ENCODE measurements at regions not wholly inside any gene's neighbourhood (a gene's known extent, or its start where the extent isn't known, plus 50 kb on each side); places are given as distances from the start of the nearest gene placed in this dataset.

DNA sequence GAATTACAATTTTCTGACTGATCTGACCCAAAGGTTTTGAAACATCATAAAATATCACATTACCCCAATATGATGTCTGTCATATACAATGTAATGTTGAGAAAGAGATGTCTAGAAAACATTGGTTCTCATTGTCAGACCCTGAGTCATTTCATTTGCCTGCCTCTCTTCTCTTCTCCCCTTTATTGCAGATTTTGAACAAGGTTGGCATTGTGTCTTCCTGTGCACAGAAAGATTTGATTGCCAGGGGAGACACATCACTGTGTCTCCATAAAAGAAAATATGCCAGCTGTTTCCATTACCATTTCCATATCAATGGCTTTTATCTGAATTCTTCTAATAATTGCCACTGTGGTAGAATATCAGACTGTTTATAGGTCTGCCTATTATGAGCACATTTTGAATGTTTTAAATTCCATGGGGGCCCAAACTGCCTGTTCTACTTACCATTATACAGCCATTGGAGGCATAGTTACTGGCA is 65.6 kb downstream of the IFI44 start:
- TF ChIP-seq, protein P1, sequence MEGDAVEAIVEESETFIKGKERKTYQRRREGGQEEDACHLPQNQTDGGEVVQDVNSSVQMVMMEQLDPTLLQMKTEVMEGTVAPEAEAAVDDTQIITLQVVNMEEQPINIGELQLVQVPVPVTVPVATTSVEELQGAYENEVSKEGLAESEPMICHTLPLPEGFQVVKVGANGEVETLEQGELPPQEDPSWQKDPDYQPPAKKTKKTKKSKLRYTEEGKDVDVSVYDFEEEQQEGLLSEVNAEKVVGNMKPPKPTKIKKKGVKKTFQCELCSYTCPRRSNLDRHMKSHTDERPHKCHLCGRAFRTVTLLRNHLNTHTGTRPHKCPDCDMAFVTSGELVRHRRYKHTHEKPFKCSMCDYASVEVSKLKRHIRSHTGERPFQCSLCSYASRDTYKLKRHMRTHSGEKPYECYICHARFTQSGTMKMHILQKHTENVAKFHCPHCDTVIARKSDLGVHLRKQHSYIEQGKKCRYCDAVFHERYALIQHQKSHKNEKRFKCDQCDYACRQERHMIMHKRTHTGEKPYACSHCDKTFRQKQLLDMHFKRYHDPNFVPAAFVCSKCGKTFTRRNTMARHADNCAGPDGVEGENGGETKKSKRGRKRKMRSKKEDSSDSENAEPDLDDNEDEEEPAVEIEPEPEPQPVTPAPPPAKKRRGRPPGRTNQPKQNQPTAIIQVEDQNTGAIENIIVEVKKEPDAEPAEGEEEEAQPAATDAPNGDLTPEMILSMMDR (IDR thresholded peaks at IDR 0.05; ENCODE audit: poor library complexity, severe bottlenecking): no peak
- TF ChIP-seq, protein P2, sequence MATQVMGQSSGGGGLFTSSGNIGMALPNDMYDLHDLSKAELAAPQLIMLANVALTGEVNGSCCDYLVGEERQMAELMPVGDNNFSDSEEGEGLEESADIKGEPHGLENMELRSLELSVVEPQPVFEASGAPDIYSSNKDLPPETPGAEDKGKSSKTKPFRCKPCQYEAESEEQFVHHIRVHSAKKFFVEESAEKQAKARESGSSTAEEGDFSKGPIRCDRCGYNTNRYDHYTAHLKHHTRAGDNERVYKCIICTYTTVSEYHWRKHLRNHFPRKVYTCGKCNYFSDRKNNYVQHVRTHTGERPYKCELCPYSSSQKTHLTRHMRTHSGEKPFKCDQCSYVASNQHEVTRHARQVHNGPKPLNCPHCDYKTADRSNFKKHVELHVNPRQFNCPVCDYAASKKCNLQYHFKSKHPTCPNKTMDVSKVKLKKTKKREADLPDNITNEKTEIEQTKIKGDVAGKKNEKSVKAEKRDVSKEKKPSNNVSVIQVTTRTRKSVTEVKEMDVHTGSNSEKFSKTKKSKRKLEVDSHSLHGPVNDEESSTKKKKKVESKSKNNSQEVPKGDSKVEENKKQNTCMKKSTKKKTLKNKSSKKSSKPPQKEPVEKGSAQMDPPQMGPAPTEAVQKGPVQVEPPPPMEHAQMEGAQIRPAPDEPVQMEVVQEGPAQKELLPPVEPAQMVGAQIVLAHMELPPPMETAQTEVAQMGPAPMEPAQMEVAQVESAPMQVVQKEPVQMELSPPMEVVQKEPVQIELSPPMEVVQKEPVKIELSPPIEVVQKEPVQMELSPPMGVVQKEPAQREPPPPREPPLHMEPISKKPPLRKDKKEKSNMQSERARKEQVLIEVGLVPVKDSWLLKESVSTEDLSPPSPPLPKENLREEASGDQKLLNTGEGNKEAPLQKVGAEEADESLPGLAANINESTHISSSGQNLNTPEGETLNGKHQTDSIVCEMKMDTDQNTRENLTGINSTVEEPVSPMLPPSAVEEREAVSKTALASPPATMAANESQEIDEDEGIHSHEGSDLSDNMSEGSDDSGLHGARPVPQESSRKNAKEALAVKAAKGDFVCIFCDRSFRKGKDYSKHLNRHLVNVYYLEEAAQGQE (IDR thresholded peaks at IDR 0.05; ENCODE audit: borderline replicate concordance): no peak
- TF ChIP-seq EZH2 (IDR thresholded peaks at IDR 0.05; ENCODE audit: borderline replicate concordance, insufficient read depth, low read length, poor library complexity, severe bottlenecking): no peak
- TF ChIP-seq SMC3 (conservative IDR thresholded peaks at IDR 0.05; ENCODE audit: poor library complexity): no peak
- TF ChIP-seq TAF1 (IDR thresholded peaks at IDR 0.05; ENCODE audit: low read depth): no peak
